Right lobe of liver (tissue), 6 donors: ENCODE measurements at regions not wholly inside any gene's neighbourhood (a gene's known extent, or its start where the extent isn't known, plus 50 kb on each side); places are given as distances from the start of the nearest gene placed in this dataset.

Source experiments
- ATAC-seq, 4 donors: fragments of 200-7000 bp; cut with Tn5 transposase; one replicate each; pipeline ENCODE4 v1.9.1; 2020; ENCODE audit warnings: mild to moderate bottlenecking in 4 of 4, moderate library complexity in 4 of 4
- DNase-seq, 3 donors: peaks; one replicate each; pipeline ENCODE4 v3.0.0-alpha.2; 2020
- H3K27ac ChIP-seq, 3 donors: fragments of 200-600 bp; one replicate each; pipeline ENCODE4 v1.8.0; 2022
- H3K27me3 ChIP-seq, 2 donors: fragments of 200-600 bp; one replicate each; pipeline ENCODE4 v1.8.0; 2022
- H3K36me3 ChIP-seq, 4 donors: fragments of 200-600 bp; sonication (generic) in 1 of 4; one replicate each; pipeline versions ENCODE4 v1.5.1 to v1.8.0; 2017 to 2022; ENCODE audit warnings: control low read depth in 1 of 4
- H3K4me1 ChIP-seq, 4 donors: fragments of 200-600 bp; sonication (generic) in 1 of 4; one replicate each; pipeline versions ENCODE4 v1.5.1 to v1.8.0; 2017 to 2022; ENCODE audit warnings: control low read depth in 1 of 4
- H3K4me3 ChIP-seq, 3 donors: fragments of 200-600 bp; one replicate each; pipeline ENCODE4 v1.8.0; 2022
- H3K9me3 ChIP-seq, 4 donors: fragments of 200-600 bp; sonication (generic) in 1 of 4; one replicate each; pipeline versions ENCODE4 v1.5.1 to v1.8.0; 2017 to 2022; ENCODE audit warnings: control low read depth in 1 of 4
- POLR2A ChIP-seq: fragments of 450-650 bp; IDR thresholded peaks from one replicate; pipeline ENCODE4 v1.6.1; 2017; ENCODE audit warnings: antibody characterized with exemption, mild to moderate bottlenecking
- WGBS: methylation state at CpG from one replicate; pipeline ENCODE4 v1.1.6; 2018; ENCODE audit warnings: low coverage, low lambda C conversion rate; ENCODE audit not compliant: insufficient coverage; ENCODE audit errors: missing lambda C conversion rate; 5-methylcytosine and 5-hydroxymethylcytosine counted together
- intact Hi-C, 2 donors: fragments of 100-400 bp; cut with DNase I; formaldehyde crosslinking; loops; one replicate each; pipeline versions ENCODE4 v1.11.2 to v1.14.1; 2022
- TF ChIP-seq, protein P1 (sequence below), 4 donors: fragments of 200-600 bp in 3 of 4; fragments of 450-650 bp in 1 of 4; IDR thresholded peaks; one replicate each; pipeline versions ENCODE4 v1.5.1 to v1.8.0; 2016 to 2022; ENCODE audit warnings: antibody characterized with exemption in 4 of 4, mild to moderate bottlenecking in 2 of 4
- donor health status: DM: no; HTN: yes; CAD: no.
- donor health status: DM: no; HTN: no; CAD: no.
- donor health status: DM: no; HTN: no; CAD: no.
- donor health status: DM: no; HTN: yes; CAD: no.
- donor health status: DM: no; HTN: yes; CAD: no.

DNA sequence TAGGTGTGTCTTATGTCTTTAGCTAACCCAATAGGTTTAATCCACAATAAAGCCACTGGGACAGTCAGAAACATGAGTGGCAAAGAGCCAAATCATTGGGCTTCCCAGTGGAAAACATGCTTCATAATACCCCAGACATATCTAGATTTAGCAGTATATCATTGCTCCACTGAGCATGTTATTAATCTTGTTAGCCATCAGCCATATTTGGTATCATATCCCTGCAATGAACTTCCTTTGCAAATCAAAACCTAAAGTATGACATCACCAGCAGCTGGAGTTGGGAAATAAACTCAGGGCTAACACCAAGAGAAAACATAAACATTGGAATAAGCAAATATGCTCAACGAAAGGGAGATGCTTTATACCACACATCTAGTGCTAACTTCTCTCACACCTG lies 280.8 kb upstream of the NOCT start:
- Histone ChIP-seq H3K27ac (no peak overlapping the region), H3K4me3 (no peak overlapping the region), H3K9me3 (no peaks in the 10 kb centered on the region), H3K27me3 (no peaks in the 10 kb centered on the region), H3K36me3 (no peaks in the 10 kb centered on the region), H3K4me1 (no peaks in the 10 kb centered on the region)
- ATAC-seq: peak in 1 of 4 donors; percentile 17
- 16% methylated on average over 1 of the region's 1 CpG for WGBS
- DNase-seq: no peak
- TF ChIP-seq, protein P1, sequence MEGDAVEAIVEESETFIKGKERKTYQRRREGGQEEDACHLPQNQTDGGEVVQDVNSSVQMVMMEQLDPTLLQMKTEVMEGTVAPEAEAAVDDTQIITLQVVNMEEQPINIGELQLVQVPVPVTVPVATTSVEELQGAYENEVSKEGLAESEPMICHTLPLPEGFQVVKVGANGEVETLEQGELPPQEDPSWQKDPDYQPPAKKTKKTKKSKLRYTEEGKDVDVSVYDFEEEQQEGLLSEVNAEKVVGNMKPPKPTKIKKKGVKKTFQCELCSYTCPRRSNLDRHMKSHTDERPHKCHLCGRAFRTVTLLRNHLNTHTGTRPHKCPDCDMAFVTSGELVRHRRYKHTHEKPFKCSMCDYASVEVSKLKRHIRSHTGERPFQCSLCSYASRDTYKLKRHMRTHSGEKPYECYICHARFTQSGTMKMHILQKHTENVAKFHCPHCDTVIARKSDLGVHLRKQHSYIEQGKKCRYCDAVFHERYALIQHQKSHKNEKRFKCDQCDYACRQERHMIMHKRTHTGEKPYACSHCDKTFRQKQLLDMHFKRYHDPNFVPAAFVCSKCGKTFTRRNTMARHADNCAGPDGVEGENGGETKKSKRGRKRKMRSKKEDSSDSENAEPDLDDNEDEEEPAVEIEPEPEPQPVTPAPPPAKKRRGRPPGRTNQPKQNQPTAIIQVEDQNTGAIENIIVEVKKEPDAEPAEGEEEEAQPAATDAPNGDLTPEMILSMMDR (IDR thresholded peaks at IDR 0.05): no peak
- no peak for TF ChIP-seq POLR2A
- intact Hi-C loops: no loop called here

GRCh38 chr4:138728566-138728965 lies 287.0 kb upstream of the NOCT start:
- Histone ChIP-seq H3K9me3 (no peaks in the 10 kb centered on the region), H3K4me1 (no peaks in the 10 kb centered on the region), H3K27me3 (no peaks in the 10 kb centered on the region), H3K36me3 (no peaks in the 10 kb centered on the region), H3K4me3 (no peak overlapping the region), H3K27ac (no peak overlapping the region)
- 43% methylated on average over 2 of the region's 3 CpGs for WGBS
- ATAC-seq (no peak), DNase-seq (no peak)
- TF ChIP-seq, protein P1 (IDR thresholded peaks at IDR 0.05): no peak
- no peak for TF ChIP-seq POLR2A
- intact Hi-C loops: no loop called here

DNA sequence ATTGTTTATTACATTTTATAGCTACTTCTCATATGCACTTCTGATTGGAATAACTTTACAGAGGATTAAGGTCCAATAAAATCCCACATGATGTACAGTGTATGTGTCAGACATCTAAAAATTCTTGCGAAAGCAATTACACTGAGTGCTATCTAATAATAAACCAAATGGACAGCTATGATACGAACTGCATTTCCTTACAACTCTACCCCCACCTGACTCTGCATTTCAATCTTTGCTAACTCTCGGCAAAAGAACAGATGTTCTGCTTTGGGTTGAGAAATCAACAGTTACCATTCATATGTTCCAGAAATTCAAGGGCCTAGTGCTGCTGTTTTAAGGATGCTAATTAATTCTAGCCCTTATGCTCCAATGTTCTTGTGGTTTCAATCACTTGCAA lies 287.9 kb upstream of the NOCT start:
- Histone ChIP-seq H3K36me3 (no peaks in the 10 kb centered on the region), H3K27ac (no peak overlapping the region), H3K4me1 (no peaks in the 10 kb centered on the region), H3K9me3 (no peaks in the 10 kb centered on the region), H3K27me3 (no peaks in the 10 kb centered on the region), H3K4me3 (no peak overlapping the region)
- no peak for ATAC-seq
- DNase-seq: no peak
- WGBS: 65% methylated on average over 3 of the region's 3 CpGs
- intact Hi-C loops: no loop called here
- TF ChIP-seq, protein P1 (IDR thresholded peaks at IDR 0.05): no peak
- no peak for TF ChIP-seq POLR2A

DNA sequence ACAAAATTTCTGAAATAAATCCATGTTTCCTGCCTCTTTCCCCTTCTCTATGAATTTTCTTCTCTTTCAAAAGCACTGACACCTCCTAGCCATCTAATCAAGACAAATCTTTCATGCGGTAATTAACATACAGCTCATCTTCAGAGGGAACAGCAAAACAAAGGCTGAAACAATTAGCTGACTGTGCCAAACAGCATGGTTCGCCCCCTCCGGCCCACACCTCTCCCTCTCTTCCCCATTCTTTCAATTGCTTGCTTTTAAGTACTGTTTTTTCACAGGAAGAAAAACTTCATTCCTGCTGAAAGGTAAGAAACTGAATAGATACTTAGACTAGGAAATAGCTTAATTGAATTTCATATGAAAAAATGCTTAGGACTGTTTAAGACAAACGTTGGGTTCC lies 291.1 kb upstream of the NOCT start:
- TF ChIP-seq, protein P1 (IDR thresholded peaks at IDR 0.05): no peak
- TF ChIP-seq POLR2A: no peak
- ATAC-seq: no peak
- DNase-seq: no peak
- no peaks in the 10 kb centered on the region for H3K27me3 ChIP-seq
- no peaks in the 10 kb centered on the region for H3K4me1 ChIP-seq
- no peaks in the 10 kb centered on the region for H3K36me3 ChIP-seq
- intact Hi-C loops: no loop called here
- H3K27ac ChIP-seq: no peak overlapping the region
- no peaks in the 10 kb centered on the region for H3K9me3 ChIP-seq
- 53% methylated on average over 4 of the region's 4 CpGs for WGBS
- no peak overlapping the region for H3K4me3 ChIP-seq
